ENCODE measurements at regions not wholly inside any gene's neighbourhood (a gene's known extent, or its start where the extent isn't known, plus 50 kb on each side); places are given as distances from the start of the nearest gene placed in this dataset.

DNA sequence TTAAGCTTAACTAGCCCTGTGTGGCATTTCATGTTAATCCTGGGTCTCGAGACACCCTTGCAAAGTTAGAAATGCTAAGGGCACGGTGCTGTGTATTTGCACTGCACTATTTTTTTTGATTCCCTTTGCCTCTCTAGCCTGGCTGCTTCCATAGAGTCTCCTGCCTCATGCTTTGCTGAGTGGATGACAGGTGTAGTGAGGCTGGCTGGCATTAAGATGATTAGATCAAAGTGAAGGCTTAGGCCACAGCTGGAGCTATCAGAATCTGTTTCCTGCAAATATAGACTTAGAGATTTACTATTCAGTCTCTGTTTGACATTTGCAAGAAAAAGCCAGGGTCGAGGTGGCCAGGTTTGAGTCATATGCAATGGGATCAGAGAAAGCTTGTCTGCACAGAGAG, 791.1 kb downstream of the AACS start:
- H2BK5ac ChIP-seq (ENCODE audit: low read depth, low read length) = no peak overlapping the region
- H3K14ac ChIP-seq (ENCODE audit: insufficient read length) = no peak overlapping the region
- H3K36me3 ChIP-seq (ENCODE audit: control insufficient read depth in 2 of 4, insufficient read depth in 4 of 4, low read length in 3 of 4) = no peaks in the 10 kb centered on the region
- H3K79me1 ChIP-seq (ENCODE audit: low read depth, low read length) = no peaks in the 10 kb centered on the region
- H3K27ac ChIP-seq (ENCODE audit: low read depth, low read length) = no peak overlapping the region
- ChIA-PET CTCF (ENCODE audit: partially characterized antibody) (interaction anchor here (0.6 to 1.1 kb wide), 4 partner anchors 19 to 172 kb away, joined by 3 to 5 read pairs (median 4); no protein-coding TSS in a partner anchor), POLR2A (ENCODE audit: partially characterized antibody) (no interaction called here)
- no peaks in the 10 kb centered on the region for H3K23me2 ChIP-seq (ENCODE audit: low read depth, low read length)
- no peak overlapping the region for H2BK20ac ChIP-seq (ENCODE audit: low read length)
- H4K5ac ChIP-seq (ENCODE audit: insufficient read length, low read depth, low read length) = no peak overlapping the region
- no peak overlapping the region for H3K18ac ChIP-seq (ENCODE audit: extremely low read depth, low read length)
- FAIRE-seq (no peak), DNase-seq (ENCODE audit: low read depth in 1 of 2, low spot score in 2 of 2) (no peak)
- 88% methylated on average over 3 of the region's 3 CpGs; no CpG with 5 or more reads in 1 of the 2 experiments for WGBS, 2 experiments (ENCODE audit: extremely low coverage in 1 of 2, insufficient coverage in 1 of 2, insufficient read length in 1 of 2, insufficient replicate concordance in 2 of 2, low coverage in 1 of 2, low lambda C conversion rate in 2 of 2, missing lambda C conversion rate in 1 of 2)
- no peak overlapping the region for H2BK12ac ChIP-seq (ENCODE audit: low read depth, low read length)
- no peak overlapping the region for H3K4ac ChIP-seq (replicated peaks; ENCODE audit: insufficient read length, low read depth, low read length)
- no peak overlapping the region for H3K56ac ChIP-seq (replicated peaks; ENCODE audit: insufficient read length, low read depth, low read length)
- H2AK5ac ChIP-seq (ENCODE audit: low read depth, low read length) = no peak overlapping the region
- no peak overlapping the region for H4K91ac ChIP-seq (replicated peaks; ENCODE audit: insufficient read length, low read length)
- no peak overlapping the region for H2BK120ac ChIP-seq (replicated peaks; ENCODE audit: low read depth, low read length)
- H2BK15ac ChIP-seq (ENCODE audit: low read length) = no peak overlapping the region
- H3K27me3 ChIP-seq (replicated peaks in 1 of 4; ENCODE audit: control insufficient read depth in 3 of 4, extremely low read depth in 1 of 4, insufficient read depth in 3 of 4, low read length in 3 of 4) = no peaks in the 10 kb centered on the region
- H3K9ac ChIP-seq (replicated peaks in 1 of 4; ENCODE audit: extremely low read depth in 1 of 4, low read depth in 3 of 4, low read length in 3 of 4) = no peak overlapping the region
- no peaks in the 10 kb centered on the region for H4K20me1 ChIP-seq (replicated peaks in 1 of 2; ENCODE audit: control insufficient read depth in 1 of 2, insufficient read depth in 2 of 2, low read length in 2 of 2)
- H3K23ac ChIP-seq (ENCODE audit: insufficient read length) = no peak overlapping the region
- no peak overlapping the region for H3K4me3 ChIP-seq (ENCODE audit: extremely low read depth in 1 of 4, insufficient read depth in 2 of 4, low read depth in 3 of 4, low read length in 4 of 4)
- H3K79me2 ChIP-seq (ENCODE audit: control insufficient read depth in 1 of 2, insufficient read depth in 2 of 2, low read length in 2 of 2) = no peaks in the 10 kb centered on the region
- H3K4me1 ChIP-seq (replicated peaks in 1 of 4; ENCODE audit: control insufficient read depth in 3 of 4, insufficient read depth in 4 of 4, low read length in 3 of 4) = no peaks in the 10 kb centered on the region; a peak in 1 of 7 replicates
- no peak overlapping the region for H3K4me2 ChIP-seq (ENCODE audit: insufficient read depth in 1 of 2, low read depth in 2 of 2, low read length in 2 of 2)
- no peak overlapping the region for H4K8ac ChIP-seq (ENCODE audit: extremely low read depth, insufficient read depth, low read length)
- H2AFZ ChIP-seq (ENCODE audit: low read length) = peak overlapping the region; percentile 25; the same call in 1 of the 2 replicates
- no peaks in the 10 kb centered on the region; a peak in 1 of 4 replicates for H3K9me3 ChIP-seq (ENCODE audit: insufficient read depth in 2 of 2, low read depth in 1 of 2, low read length in 1 of 2)
- TF ChIP-seq CBX8 (IDR thresholded peaks at IDR 0.05; ENCODE audit: borderline replicate concordance, low read depth, low read length) = no peak
- TF ChIP-seq POLR2A (IDR thresholded peaks at IDR 0.05; ENCODE audit: control extremely low read depth in 1 of 2, low read depth in 2 of 2, low read length in 2 of 2) = no peak
- no peak for TF ChIP-seq SIN3A (conservative IDR thresholded peaks at IDR 0.05 in 1 of 2, IDR thresholded peaks at IDR 0.05 in 1 of 2; ENCODE audit: low read depth in 1 of 2, low read length in 2 of 2)
- no peak for TF ChIP-seq NRF1 (IDR thresholded peaks at IDR 0.05; ENCODE audit: low read depth, low read length)
- TF ChIP-seq EP300 (IDR thresholded peaks at IDR 0.05; ENCODE audit: borderline replicate concordance in 1 of 2, low read depth in 2 of 2, low read length in 2 of 2) = no peak
- TF ChIP-seq KDM1A (IDR thresholded peaks at IDR 0.05; ENCODE audit: borderline replicate concordance, low read length) = no peak
- TF ChIP-seq SUZ12 (IDR thresholded peaks at IDR 0.05; ENCODE audit: low read length) = no peak
- no peak for TF ChIP-seq GTF2F1 (IDR thresholded peaks at IDR 0.05; ENCODE audit: borderline replicate concordance, low read depth, low read length)
- no peak for TF ChIP-seq BRCA1 (IDR thresholded peaks at IDR 0.05; ENCODE audit: low read depth, low read length)
- TF ChIP-seq HDAC6 (IDR thresholded peaks at IDR 0.05; ENCODE audit: low read depth, low read length) = no peak
- TF ChIP-seq, protein P1, sequence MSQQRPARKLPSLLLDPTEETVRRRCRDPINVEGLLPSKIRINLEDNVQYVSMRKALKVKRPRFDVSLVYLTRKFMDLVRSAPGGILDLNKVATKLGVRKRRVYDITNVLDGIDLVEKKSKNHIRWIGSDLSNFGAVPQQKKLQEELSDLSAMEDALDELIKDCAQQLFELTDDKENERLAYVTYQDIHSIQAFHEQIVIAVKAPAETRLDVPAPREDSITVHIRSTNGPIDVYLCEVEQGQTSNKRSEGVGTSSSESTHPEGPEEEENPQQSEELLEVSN (IDR thresholded peaks at IDR 0.05) = no peak
- no peak for TF ChIP-seq SIRT6 (IDR thresholded peaks at IDR 0.05; ENCODE audit: low read length)
- TF ChIP-seq JUN (IDR thresholded peaks at IDR 0.05; ENCODE audit: low read depth, low read length) = no peak
